ENCODE measurements at regions not wholly inside any gene's neighbourhood (a gene's known extent, or its start where the extent isn't known, plus 50 kb on each side); places are given as distances from the start of the nearest gene placed in this dataset.

- TF ChIP-seq CTCF (IDR thresholded peaks at IDR 0.05; ENCODE audit: poor library complexity) = no peak
- TF ChIP-seq EZH2 (IDR thresholded peaks at IDR 0.05; ENCODE audit: borderline replicate concordance) = no peak
- no peak for TF ChIP-seq EZH2phosphoT487 (IDR thresholded peaks at IDR 0.05; ENCODE audit: low read depth, severe bottlenecking, unreplicated experiment)
These were observed 52.1 kb upstream of the LYPD6 start for GRCh38 chr2:149278161-149278871.

Measured in hepatocyte (in vitro differentiated cells).